NOMO-1 treated with DMSO at 0.1 percent for 48 hours (cell line): ENCODE measurements at regions not wholly inside any gene's neighbourhood (a gene's known extent, or its start where the extent isn't known, plus 50 kb on each side); places are given as distances from the start of the nearest gene placed in this dataset.
A peak's percentile ranks its signal among the peaks of the same experiment; 100 is the strongest.
"Not testable (repeated sequence)": the region's sequence is repeated elsewhere in the genome, so short reads cannot be mapped to it uniquely, and the experiment has no call there.

Experiments used
- DNase-seq: peaks from one replicate; lab custom pipeline; 2025; ENCODE audit not compliant: unreplicated experiment; lab: John Stamatoyannopoulos, UW

DNA sequence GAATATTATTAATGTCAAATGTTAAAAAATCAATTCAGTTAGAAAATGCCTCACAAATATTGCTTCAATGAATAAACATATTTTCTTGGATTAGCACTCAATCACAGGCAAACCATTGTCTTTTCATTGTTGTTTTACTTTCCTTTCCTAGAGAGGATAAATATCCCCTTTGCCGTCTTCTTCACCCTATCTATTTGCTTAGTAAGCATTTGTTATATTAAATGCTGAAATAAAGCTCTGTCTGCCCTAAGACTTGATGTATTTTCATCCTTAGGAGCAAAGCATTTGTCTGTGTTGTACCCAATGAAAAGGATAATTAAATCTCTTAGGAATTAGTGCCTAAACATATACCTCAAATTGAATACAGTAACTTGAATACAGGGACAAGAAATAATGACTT, 1071.2 kb upstream of the GYPC start:
- no peak for DNase-seq

DNA sequence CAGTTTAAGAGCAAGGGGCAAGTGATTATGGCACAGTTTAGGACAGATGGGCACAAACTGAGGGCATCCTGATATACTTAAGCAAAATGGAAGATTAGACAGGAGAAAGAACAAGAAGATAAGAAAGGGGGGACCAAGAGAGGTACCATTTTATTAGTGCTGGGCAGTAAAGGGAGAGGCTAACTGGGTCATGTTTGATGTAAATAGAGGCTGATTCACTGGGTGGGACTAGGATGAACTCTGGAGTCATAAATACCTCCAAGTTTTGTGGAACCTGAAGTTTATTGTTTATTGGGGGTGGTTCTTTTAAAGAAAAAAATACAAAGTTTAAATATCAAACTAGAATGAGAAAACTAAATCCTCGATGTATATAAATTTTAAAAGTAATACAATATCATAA, 1067.2 kb upstream of the GYPC start:
- DNase-seq = no peak

DNA sequence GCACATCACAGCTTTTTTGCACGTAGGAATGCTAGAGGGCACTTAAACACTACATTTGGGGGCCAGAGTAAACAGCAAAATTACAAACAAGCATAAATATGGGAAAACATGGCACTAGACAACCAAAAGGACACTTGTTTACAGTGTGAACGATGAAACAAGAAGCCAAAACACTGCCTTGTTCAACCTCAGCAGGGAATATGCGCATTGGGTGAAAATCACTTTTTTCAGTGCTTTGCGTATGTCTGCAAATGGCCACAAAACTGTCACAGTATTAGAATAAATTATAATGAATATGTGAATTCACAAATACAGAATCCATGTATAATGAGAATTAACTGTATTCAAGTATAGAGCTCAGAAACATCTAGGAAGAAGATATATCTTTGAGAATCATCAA, 1064.0 kb upstream of the GYPC start:
- DNase-seq = no peak

DNA sequence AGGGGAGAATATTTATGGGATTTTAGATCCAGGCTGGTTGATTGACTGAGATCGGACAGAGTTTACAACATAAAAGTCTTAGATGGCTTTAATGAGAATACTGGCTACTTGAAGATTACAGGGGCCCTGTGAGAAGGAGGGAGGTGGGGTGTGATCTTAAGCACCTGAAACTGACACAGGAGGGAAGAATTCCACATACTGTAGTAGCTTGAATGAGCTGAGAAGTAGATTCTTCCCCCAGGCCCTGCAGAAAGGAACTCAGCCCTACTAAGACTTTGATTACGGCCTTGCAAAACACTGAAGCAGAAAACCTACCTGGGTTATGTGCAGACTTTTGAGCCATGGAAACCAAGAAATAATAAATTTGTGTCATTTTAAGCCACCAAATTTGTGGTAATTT, 1062.9 kb upstream of the GYPC start:
- DNase-seq = no peak

DNA sequence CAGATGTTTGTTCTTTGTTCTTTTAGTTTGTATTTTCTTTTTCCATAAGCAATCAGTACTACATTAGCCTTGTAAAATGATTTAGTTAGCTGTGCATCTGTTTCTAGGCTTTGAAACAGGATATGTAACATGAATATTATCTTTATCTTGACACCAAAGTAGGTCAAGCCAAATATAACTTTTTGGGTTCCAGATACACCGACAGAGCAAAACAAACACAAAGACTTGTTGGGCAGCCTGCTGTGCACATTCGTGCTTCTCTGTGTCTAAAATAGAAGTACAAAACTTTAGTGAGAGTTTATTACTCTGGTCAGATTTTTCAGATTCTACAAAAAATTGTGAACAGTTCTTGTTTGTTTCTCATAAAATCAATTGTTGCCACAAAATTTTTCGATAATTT, 1059.3 kb upstream of the GYPC start:
- DNase-seq = no peak

DNA sequence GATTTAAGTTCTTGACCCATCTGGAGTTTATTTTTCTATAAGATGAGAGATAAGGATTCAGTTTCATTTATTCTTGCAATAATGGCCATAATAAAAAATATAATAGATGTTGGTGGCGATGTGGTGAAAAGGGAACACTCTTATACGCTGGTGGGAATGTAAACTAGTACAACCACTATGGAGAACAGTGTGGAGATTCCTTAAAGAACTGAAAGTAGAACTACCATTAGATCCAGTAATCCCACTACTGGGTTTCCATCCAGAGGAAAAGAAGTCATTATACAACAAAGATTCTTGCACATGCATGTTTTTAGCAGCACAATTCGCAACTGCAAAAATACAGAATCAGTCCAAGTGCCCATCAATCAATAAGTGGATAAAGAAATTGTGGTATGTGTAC, 1040.5 kb upstream of the GYPC start:
- DNase-seq = no peak

DNA sequence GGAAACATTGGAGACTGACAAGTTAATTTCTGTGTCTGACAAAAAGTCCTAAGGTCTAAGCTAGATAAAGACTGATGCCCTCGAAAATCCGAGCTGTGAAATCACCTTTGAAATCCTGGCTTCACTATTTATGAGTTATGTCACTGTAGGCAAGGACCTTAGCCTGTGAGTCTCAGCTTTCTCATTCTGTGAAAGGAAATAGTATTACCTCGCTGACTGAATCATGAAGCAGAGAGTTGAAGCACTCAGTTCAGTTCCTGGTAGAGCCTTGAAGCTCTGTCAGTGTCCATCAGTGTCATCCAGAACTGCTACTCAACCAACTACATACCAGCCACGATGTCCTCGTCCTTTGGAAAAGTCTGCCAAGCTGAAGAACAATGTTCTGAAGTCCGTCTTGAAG, 1025.6 kb upstream of the GYPC start:
- no peak for DNase-seq

DNA sequence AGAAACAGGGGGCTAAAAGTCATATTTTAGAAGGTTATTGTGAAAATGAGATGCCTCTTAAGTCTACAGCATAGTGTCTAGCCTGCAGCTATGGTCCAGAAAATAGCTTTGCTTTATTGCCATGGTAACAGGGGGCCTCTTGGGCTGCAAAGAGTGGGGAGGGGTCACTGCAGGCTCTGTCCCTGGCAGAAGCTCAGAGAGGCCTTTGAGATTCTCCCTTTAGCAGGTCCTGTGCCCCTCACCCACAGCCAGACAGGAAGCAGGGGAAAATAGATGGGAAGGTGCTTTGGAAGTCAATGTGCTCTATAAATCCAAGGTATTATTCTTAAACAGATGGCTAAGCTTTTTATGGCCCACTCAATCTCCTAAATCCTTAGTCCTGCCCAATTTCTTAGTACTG, 1021.3 kb upstream of the GYPC start:
- DNase-seq = no peak

DNA sequence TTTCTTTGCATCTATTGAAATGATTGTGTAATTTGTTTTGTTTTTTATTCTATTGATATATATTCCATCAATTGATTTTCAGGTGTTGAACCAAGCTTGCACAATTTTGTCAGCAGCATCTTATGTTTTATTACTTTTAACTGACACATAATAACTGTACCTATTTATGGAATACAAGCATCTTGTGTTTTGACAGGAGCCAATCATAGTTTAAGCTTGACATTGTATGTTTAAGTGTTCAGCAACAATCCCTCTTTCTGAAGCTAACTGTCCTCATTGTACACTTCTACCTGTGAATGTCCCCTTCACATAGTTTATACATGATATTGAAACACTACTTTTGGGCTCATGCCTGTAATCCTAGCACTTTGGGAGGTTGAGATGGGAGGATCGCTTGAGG, 1017.6 kb upstream of the GYPC start:
- no peak for DNase-seq

DNA sequence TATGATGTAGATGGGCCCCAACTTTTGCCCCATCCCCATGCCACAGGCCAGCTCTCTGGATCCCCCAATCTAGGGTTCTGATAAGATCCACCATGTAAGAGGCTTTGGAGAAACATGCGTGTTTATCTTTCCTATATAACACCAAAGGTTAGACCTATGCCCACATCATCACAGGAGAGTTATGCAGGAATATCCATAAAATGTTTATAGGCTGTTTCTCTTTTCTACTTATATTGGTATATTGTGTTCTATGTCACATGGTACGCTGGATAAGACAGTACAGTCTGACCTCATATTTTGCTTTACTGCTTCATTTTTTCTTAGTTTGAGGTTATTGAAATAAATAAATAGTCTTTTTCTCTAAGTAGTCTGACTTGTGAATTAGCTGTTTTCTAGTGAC, 1013.9 kb upstream of the GYPC start:
- DNase-seq = no peak

DNA sequence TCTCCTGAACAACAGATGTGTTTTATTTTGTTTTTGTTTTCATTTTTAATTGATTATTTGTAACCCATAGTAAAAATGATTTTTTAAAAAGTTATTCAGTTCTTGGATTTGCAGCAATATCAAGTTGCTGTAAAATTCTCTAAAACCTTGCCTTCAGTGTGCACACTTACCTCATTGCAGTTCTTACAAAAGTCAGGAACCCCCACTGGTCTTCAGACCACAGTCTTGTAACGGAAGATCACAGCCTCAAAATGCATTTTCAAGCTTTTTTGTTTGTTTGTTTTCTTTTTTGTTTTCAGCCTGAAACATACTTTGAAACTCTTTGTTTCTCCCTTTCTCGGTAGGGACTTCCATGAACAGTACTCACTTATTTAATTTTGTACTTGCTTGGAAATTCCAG, 1012.8 kb upstream of the GYPC start:
- DNase-seq = no peak

DNA sequence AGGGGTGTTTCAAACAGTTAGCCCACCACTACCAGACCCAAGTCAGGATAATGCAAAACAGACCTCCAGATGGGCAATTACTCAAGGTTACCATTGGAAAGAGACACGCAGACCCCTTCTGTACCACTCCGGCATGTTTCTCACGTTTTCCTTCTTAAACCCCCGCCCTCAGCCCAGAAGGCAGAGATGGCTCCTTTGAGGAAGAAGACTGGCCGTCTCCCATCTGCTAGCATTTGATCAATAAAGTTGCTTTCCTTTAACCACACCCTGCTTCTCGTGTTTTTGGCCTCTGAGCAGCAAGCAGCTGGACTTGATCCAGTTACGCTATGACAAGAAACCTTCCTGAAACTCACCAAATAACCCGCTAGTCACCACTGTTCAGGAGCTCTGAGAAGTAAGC, 1012.4 kb upstream of the GYPC start:
- no peak for DNase-seq

DNA sequence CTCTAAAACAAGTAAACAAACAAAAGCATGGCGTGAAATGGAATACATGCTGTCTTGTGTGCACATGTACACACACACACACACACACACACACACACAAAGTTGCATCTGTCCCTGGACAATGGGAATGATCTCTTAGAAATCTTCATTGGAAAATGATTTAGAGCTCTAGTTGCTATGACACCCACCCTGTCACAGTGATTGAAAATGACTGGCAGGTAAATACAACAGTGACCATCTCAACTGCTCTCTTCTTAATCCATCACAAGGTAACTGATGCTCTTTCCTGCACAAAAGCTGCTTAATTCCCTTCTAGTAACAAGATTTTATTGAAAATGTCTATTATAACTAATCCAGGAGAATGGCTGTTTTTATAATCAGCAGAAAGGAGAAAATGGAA, 1011.7 kb upstream of the GYPC start:
- no peak for DNase-seq

DNA sequence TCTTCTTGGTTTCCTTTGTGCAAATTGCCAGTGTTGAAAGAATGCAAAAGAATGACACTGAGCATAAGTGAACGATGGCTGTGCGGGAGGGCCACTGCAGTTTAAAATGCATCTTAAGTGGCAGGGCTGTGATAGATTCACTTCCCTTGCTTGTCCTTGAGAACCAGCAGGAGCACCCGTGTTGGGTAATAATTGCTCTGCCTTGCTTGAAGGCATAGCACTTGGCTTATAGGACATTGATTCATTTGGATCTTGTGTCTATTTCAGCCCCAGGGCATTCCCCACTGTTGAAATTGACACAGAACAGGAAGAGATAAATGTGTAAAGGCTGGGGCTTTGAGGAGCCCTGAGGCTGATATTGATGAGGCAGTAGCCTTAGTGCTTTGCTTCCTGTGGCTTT, 1003.7 kb upstream of the GYPC start:
- DNase-seq = no peak

DNA sequence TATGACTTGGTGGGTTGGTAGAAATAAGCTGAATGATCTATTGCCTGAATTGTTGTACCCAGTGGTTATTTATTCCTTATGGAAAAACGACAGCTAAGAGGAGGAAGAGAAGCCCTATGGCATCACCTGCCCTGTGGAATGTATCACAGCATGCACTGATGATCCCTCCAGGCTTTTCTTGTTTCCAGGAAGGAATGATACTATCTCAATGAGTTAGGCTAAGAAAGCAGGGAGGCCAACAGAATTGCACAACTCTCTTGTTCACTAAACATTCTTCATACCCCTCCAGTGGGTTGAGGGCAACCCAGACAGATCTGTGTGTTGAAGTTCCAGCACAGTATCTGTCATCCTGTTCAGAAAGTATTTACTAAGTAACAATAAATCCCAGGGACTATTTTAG, 1001.7 kb upstream of the GYPC start:
- no peak for DNase-seq

DNA sequence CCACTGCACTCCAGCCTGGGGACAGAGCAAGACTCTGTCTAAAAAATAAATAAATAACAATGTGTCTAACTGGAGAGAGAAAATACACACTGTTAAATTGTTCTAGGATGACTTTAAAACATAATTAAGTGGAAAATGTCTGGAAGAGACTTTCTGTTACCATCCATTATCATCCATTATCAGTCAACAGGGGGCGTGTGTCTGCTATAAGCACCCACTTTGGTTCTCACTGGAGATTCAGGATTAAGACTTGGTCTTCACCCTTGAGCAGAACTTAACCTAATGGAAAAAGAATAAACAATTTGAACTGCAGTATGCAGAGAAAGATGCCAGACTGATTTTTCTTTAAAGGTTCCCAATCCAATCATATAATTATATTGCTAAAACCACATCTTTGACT, 999.8 kb upstream of the GYPC start:
- DNase-seq = no peak

DNA sequence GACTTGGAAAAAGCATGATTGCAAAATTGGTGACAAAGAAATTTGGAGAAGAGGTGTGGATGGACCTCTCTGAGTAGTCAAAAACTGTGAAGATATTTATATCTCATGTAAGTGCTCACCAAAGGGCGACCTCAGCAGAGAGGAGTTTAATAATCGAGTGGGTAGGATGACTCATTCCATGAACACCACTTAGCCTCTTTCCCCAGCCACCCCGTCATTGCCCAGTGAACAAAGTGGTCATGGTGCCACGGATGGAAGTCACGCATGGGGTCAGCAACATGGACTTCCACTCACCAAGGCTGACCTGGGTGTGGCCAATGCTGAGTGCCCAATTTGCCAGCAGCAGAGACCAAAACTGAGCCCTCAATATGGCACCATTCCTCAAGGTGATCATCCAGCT, 997.4 kb upstream of the GYPC start:
- no peak for DNase-seq

DNA sequence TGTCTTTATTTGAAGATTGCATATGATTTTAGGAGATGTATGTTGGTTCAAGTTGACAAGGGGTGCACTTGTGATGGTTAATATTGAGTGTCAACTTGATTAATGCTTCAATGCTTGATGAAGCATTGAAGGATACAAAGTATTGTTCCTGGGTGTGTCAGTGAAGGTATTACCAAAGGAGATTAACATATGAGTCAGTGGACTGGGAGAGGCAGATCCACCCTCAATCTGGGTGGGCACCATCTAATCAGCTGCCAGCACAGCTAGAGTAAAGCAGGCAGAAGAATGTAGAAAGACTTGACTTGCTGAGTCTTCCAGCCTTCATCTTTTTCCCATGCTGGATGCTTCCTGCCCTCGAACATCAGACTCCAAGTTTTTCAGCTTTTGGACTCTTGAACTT, 995.6 kb upstream of the GYPC start:
- not testable (repeated sequence) for DNase-seq

DNA sequence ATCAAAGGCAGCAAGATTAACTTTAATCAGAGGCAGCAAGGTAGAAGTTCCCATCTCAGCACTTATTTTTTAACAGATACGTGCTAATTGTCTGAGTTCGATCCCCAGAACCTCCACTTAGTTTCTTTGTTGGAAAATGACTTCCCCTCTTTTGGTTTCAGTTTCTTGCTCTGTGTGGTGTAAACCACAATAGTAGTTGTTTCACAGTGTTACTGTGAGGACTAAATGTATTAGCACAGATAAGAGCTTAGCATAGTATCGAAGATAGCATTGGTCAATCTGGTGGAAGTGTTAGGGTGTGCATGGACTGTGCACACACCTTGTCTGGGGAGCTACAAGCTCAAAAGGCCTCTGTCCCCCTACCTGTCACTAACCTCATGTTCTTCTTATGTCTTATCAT, 988.3 kb upstream of the GYPC start:
- peak; percentile 24 for DNase-seq

DNA sequence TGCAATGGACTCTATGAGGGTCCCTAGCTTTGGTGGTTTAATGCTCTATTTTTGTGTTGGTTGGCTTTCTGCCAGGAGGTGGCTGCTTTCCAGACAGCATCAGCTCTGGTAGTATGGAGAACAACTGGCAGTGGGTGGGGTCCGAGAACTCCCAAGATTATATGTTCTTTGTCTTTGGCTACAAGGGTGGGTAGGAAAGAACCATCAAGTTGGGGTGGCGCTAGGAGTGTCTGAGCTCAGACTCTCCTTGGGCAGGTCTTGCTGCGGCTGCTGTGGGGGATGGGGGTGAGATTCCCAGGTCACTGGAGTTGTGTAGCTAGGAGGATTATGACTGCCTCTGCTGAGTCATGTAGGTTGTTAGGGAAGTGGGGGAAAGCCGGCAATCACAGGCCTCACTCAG, 976.1 kb upstream of the GYPC start:
- no peak for DNase-seq

DNA sequence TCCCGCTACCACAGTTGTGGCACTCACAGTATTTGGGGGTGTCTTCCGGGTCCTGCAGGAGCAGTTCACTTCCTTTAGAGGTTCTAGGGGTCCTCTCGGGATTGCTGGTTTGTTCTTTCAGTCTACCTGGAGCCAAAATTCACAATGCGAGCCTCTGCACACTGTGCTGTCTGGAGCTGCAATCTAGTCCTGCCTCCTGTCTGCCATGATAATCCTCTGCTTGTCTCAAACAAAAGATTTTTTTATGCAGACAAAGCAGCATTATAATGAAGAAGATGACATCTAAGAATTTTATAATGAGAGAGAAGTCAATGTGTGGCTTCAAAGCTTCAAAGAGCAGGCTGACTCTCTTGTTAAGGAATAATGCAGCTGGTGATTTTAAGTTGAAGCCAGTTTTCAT, 975.1 kb upstream of the GYPC start:
- no peak for DNase-seq

DNA sequence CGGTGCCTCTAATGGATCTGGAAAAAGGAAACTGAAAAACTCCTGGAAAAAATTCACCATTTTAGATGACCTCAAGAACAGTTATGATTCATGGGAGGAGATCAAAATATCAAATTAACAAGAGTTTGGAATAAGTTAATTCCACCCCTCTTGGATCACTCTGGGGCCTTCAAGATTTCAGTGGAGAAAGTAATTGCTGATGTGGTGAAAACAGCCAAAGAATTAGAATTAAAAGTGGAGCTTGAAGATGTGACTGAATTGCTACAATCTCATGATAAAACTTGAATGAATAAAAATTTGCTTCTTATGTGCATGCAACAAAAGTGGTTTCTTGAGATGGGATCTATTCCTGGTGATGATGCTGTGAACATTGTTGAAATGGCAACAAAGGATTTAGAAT, 974.4 kb upstream of the GYPC start:
- no peak for DNase-seq

DNA sequence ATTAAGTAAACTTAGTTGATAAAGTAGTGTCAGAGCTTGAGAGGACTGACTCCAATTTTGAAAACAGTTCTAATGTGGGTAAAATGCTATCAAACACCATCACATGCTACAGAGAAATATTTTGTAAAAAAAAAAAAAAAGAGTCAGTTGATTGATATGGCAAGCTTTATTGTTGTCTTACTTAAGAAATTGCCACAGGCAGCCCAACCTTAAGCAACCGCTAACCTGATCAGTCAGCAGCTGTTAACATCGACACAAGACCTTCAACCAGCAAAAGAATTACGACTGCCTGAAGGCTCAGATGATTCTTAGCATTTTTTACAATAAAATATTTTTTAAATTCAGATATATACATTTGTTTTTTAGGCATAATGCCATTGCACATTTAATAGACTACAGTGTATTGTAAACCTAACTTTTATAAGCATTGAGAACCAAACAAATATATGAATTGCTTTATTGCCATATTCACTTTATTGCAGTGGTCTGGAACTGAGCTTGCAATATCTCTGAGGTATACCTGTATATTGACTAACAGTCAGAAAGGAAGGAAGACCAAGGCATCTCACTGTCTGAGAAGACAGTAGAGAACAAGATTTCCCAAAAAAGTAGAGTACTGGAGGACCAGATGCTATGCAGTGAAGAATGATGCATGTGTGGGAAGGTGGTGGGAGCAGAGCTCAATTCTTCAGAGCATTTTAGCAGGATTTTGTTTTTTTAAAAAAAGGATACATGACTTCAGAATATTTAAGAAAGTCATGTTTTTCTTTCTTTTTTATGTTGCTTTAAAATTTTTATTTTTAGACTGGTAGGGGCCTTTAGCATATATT, 973.8 kb upstream of the GYPC start:
- no peak for DNase-seq
